ENCODE measurements at regions not wholly inside any gene's neighbourhood (a gene's known extent, or its start where the extent isn't known, plus 50 kb on each side); places are given as distances from the start of the nearest gene placed in this dataset.

- no peaks in the 10 kb centered on the region for H3K9me3 ChIP-seq (ENCODE audit: low read depth)
- no peak overlapping the region for H3K4me3 ChIP-seq
- H3K27me3 ChIP-seq: no peaks in the 10 kb centered on the region
- H3K4me1 ChIP-seq (ENCODE audit: low read depth): no peaks in the 10 kb centered on the region
- TF ChIP-seq CTCF (IDR thresholded peaks at IDR 0.05; ENCODE audit: low read depth, low read length): no peak
- H3K27ac ChIP-seq: no peak overlapping the region
- H3K36me3 ChIP-seq: no peaks in the 10 kb centered on the region
- no peak for DNase-seq (ENCODE audit: low read depth in 1 of 2, low spot score in 1 of 2)
Measured at GRCh38 chrX:99077099-99077498, 1333.0 kb downstream of the PCDH19 start.

- H3K4me1 ChIP-seq (ENCODE audit: low read depth): no peaks in the 10 kb centered on the region
- DNase-seq (ENCODE audit: low read depth in 1 of 2, low spot score in 1 of 2): no peak
- H3K9me3 ChIP-seq (ENCODE audit: low read depth): no peaks in the 10 kb centered on the region
- no peaks in the 10 kb centered on the region for H3K27me3 ChIP-seq
- H3K36me3 ChIP-seq: no peaks in the 10 kb centered on the region
- H3K27ac ChIP-seq: no peak overlapping the region
- TF ChIP-seq CTCF (IDR thresholded peaks at IDR 0.05; ENCODE audit: low read depth, low read length): no peak
- no peak overlapping the region for H3K4me3 ChIP-seq
Measured at GRCh38 chrX:99073551-99073950, 1336.5 kb downstream of the PCDH19 start.

GRCh38 chrX:99051639-99052038 is 1358.4 kb downstream of the PCDH19 start:
- Histone ChIP-seq H3K27me3 (no peaks in the 10 kb centered on the region), H3K36me3 (no peaks in the 10 kb centered on the region), H3K9me3 (ENCODE audit: low read depth) (no peaks in the 10 kb centered on the region), H3K4me1 (ENCODE audit: low read depth) (no peaks in the 10 kb centered on the region), H3K27ac (no peak overlapping the region), H3K4me3 (no peak overlapping the region)
- no peak for DNase-seq (ENCODE audit: low read depth in 1 of 2, low spot score in 1 of 2)
- TF ChIP-seq CTCF (IDR thresholded peaks at IDR 0.05; ENCODE audit: low read depth, low read length): no peak

GRCh38 chrX:99033226-99033901 is 1376.7 kb downstream of the PCDH19 start:
- no peak overlapping the region for H3K27ac ChIP-seq
- H3K4me3 ChIP-seq: no peak overlapping the region
- H3K27me3 ChIP-seq: no peaks in the 10 kb centered on the region
- no peaks in the 10 kb centered on the region for H3K4me1 ChIP-seq (ENCODE audit: low read depth)
- H3K9me3 ChIP-seq (ENCODE audit: low read depth): no peaks in the 10 kb centered on the region
- TF ChIP-seq CTCF (IDR thresholded peaks at IDR 0.05; ENCODE audit: low read depth, low read length): no peak
- no peak for DNase-seq (ENCODE audit: low read depth in 1 of 2, low spot score in 1 of 2)
- H3K36me3 ChIP-seq: no peaks in the 10 kb centered on the region

GRCh38 chrX:99010957-99011356 is 1399.1 kb downstream of the PCDH19 start:
- Histone ChIP-seq H3K27me3 (no peaks in the 10 kb centered on the region), H3K9me3 (ENCODE audit: low read depth) (no peaks in the 10 kb centered on the region), H3K27ac (no peak overlapping the region), H3K4me1 (ENCODE audit: low read depth) (no peaks in the 10 kb centered on the region), H3K4me3 (no peak overlapping the region), H3K36me3 (no peaks in the 10 kb centered on the region)
- no peak for DNase-seq (ENCODE audit: low read depth in 1 of 2, low spot score in 1 of 2)
- no peak for TF ChIP-seq CTCF (IDR thresholded peaks at IDR 0.05; ENCODE audit: low read depth, low read length)

All from cardiac muscle cell (in vitro differentiated cells and primary cell).